ENCODE measurements at regions not wholly inside any gene's neighbourhood (a gene's known extent, or its start where the extent isn't known, plus 50 kb on each side); places are given as distances from the start of the nearest gene placed in this dataset.

GRCh38 chr3:64954995-64955636, 267.3 kb upstream of the ADAMTS9 start:
- TF ChIP-seq SREBF1 (IDR thresholded peaks at IDR 0.05; ENCODE audit: low read length) (no peak), BHLHE40 (IDR thresholded peaks at IDR 0.05; ENCODE audit: borderline replicate concordance in 1 of 2, low read depth in 2 of 2, low read length in 1 of 2) (no peak), TCF7 (IDR thresholded peaks at IDR 0.05; ENCODE audit: borderline replicate concordance) (no peak)

Measured in GM12878 (cell line).